WTC11 (cell line): ENCODE measurements at regions not wholly inside any gene's neighbourhood (a gene's known extent, or its start where the extent isn't known, plus 50 kb on each side); places are given as distances from the start of the nearest gene placed in this dataset.

Source experiments
- ATAC-seq: fragments of 200-7000 bp; cut with Tn5 transposase; 2 replicates; pipeline ENCODE4 v1.10.0; 2021; ENCODE audit warnings: mild to moderate bottlenecking, moderate library complexity
- CTCF ChIA-PET: fragments of 300-600 bp; sonication (Branson Sonifier 250); formaldehyde crosslinking; loops from one replicate; lab custom pipeline; 2021; ENCODE audit warnings: antibody characterized with exemption; lab: Charles Lee
- POLR2A ChIA-PET: fragments of 350-600 bp; sonication (Branson Sonifier 250); formaldehyde crosslinking; loops from one replicate; lab custom pipeline; 2021; ENCODE audit warnings: antibody characterized with exemption; lab: Charles Lee
- DNase-seq: peaks from one replicate; pipeline ENCODE4 v3.0.0; 2021; ENCODE audit warnings: low spot score
- H3K27ac Mint-ChIP-seq: 2 replicates; pipeline ENCODE4 v1.8.0; 2021; ENCODE audit warnings: mixed read lengths
- H3K27me3 Mint-ChIP-seq: 2 replicates; pipeline ENCODE4 v1.8.0; 2021; ENCODE audit warnings: low read depth, mild to moderate bottlenecking, moderate library complexity, mixed read lengths
- H3K36me3 Mint-ChIP-seq: 2 replicates; pipeline ENCODE4 v1.8.0; 2021; ENCODE audit warnings: mixed read lengths
- H3K4me1 Mint-ChIP-seq: 2 replicates; pipeline ENCODE4 v1.8.0; 2022; ENCODE audit warnings: mixed read lengths
- H3K4me3 Mint-ChIP-seq: 2 replicates; pipeline ENCODE4 v1.8.0; 2021; ENCODE audit warnings: mild to moderate bottlenecking, moderate library complexity, mixed read lengths
- H3K9me3 Mint-ChIP-seq: 2 replicates; pipeline ENCODE4 v1.8.0; 2021; ENCODE audit warnings: mixed read lengths
- CBFB ChIP-seq: sonication (generic); formaldehyde crosslinking; IDR thresholded peaks from 2 replicates; pipeline ENCODE4 v1.8.1; 2022; ENCODE audit warnings: mild to moderate bottlenecking, low read depth, missing genetic modification reagents
- FOXP1 ChIP-seq: sonication (generic); formaldehyde crosslinking; IDR thresholded peaks from 2 replicates; pipeline ENCODE4 v1.8.0; 2022; ENCODE audit warnings: missing genetic modification reagents, mild to moderate bottlenecking, moderate library complexity, borderline replicate concordance
- HMGA2 ChIP-seq: fragments of 250-450 bp; sonication (Bioruptor Pico); IDR thresholded peaks from 2 replicates; pipeline ENCODE4 v1.4.0; 2021; ENCODE audit warnings: mild to moderate bottlenecking, moderate library complexity
- PRDM15 ChIP-seq: sonication (generic); formaldehyde crosslinking; IDR thresholded peaks from 2 replicates; pipeline ENCODE4 v1.8.0; 2022; ENCODE audit warnings: missing genetic modification reagents
- SMAD3 ChIP-seq: sonication (generic); formaldehyde crosslinking; IDR thresholded peaks from 2 replicates; pipeline ENCODE4 v1.8.0; 2022; ENCODE audit warnings: missing genetic modification reagents, mild to moderate bottlenecking, borderline replicate concordance
- TCF7 ChIP-seq: sonication (generic); formaldehyde crosslinking; IDR thresholded peaks from 2 replicates; pipeline ENCODE4 v1.8.0; 2022; ENCODE audit warnings: mild to moderate bottlenecking, low read depth, missing genetic modification reagents, moderate library complexity
- TEAD1 ChIP-seq: sonication (generic); formaldehyde crosslinking; IDR thresholded peaks from 2 replicates; pipeline ENCODE4 v1.8.0; 2022; ENCODE audit warnings: mild to moderate bottlenecking, missing genetic modification reagents
- ZNF121 ChIP-seq: sonication (generic); formaldehyde crosslinking; IDR thresholded peaks from 2 replicates; pipeline ENCODE4 v1.8.0; 2023; ENCODE audit warnings: missing genetic modification reagents
- ZNF263 ChIP-seq: sonication (generic); formaldehyde crosslinking; IDR thresholded peaks from 2 replicates; pipeline ENCODE4 v1.8.1; 2022; ENCODE audit warnings: low read depth, mild to moderate bottlenecking, moderate library complexity, missing genetic modification reagents
- ZNF281 ChIP-seq: sonication (generic); formaldehyde crosslinking; IDR thresholded peaks from 2 replicates; pipeline ENCODE4 v1.8.0; 2023; ENCODE audit warnings: mild to moderate bottlenecking, missing genetic modification reagents
- ZNF423 ChIP-seq: fragments of 250-450 bp; sonication (Bioruptor Pico); IDR thresholded peaks from 2 replicates; pipeline ENCODE4 v2.1.2; 2022; ENCODE audit warnings: mild to moderate bottlenecking, moderate library complexity
- ZNF532 ChIP-seq: fragments of 250-450 bp; sonication (Bioruptor Pico); IDR thresholded peaks from 2 replicates; pipeline ENCODE4 v1.9.0; 2021; ENCODE audit warnings: mild to moderate bottlenecking, borderline replicate concordance
- ZNF671 ChIP-seq: fragments of 250-450 bp; sonication (Bioruptor Pico); IDR thresholded peaks from 2 replicates; pipeline ENCODE4 v1.8.0; 2021; ENCODE audit warnings: mild to moderate bottlenecking
- TF ChIP-seq, protein P1 (sequence below): fragments of 250-450 bp; sonication (Bioruptor Pico); IDR thresholded peaks from 2 replicates; pipeline ENCODE4 v1.9.0; 2021; ENCODE audit warnings: mild to moderate bottlenecking
- TF ChIP-seq, protein P2 (sequence below): sonication (generic); formaldehyde crosslinking; IDR thresholded peaks from 2 replicates; pipeline ENCODE4 v1.8.0; 2023; ENCODE audit warnings: missing genetic modification reagents, mild to moderate bottlenecking, borderline replicate concordance
- TF ChIP-seq, protein P3 (sequence below): sonication (generic); formaldehyde crosslinking; IDR thresholded peaks from 2 replicates; pipeline ENCODE4 v1.8.0; 2023; ENCODE audit warnings: missing genetic modification reagents

- TF ChIP-seq SMAD3 (CRISPR knock-in tag), result no peak
Observed at GRCh38 chr21:34020983-34021553, 52.3 kb upstream of the MRPS6 start (continued).

DNA sequence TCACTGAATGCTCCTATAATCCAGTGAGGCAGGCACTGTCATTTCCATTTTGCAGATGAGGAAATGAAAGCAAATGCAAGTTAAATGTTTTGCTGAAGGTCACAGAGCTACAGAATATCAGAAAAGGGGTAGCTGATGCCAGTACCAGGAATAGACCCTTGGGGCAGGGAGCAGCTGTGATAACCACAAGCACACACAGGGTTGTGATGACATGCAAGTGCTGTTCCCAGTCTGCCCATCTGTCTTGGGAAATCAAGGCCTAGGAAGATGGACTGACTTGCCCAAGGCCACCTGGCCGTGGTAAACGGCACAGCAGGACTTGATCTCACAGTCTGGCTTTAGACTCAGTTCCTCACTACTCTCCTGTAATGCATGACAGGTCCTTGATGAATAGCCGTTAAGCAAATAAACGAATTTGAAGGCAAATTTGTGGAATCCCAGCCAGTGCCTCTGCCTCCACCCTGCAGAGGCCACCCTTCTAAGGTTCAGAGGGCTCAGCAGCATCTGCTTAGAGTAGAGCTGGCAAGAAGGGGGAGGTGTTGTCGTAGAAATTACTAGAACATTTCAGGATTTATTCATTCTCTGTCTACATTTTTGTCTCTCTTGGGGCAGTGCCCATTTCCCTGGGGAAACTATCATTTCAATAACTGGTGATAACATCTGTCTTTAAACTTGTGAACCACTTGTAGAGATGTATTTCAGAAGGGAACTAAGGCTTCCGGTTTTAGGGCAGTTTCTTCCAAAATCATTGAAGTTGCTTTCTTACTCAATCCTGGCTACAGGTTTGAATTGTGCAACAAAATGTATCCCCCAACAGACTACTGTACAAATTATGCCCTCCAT lies 53.2 kb upstream of the MRPS6 start:
- Mint-ChIP-seq H3K4me3 (no peak overlapping the region), H3K4me1 (peaks cover 17% of the 10 kb centered on the region), H3K27me3 (peaks cover 2% of the 10 kb centered on the region; the same call in 1 of the 2 replicates), H3K27ac (no peak overlapping the region; the same call in 1 of the 2 replicates), H3K9me3 (peaks cover 10% of the 10 kb centered on the region), H3K36me3 (no peaks in the 10 kb centered on the region)
- ATAC-seq, result peak; percentile 50
- POLR2A ChIA-PET, result no interaction called here
- CTCF ChIA-PET, result interaction anchor here (1.0 to 1.1 kb wide), 3 partner anchors 10 to 53 kb away, joined by 3 read pairs; no protein-coding TSS in a partner anchor
- no peak for DNase-seq
- TF ChIP-seq ZNF263, result no peak
- no peak for TF ChIP-seq ZNF532 (CRISPR knock-in tag)
- TF ChIP-seq, protein P1, sequence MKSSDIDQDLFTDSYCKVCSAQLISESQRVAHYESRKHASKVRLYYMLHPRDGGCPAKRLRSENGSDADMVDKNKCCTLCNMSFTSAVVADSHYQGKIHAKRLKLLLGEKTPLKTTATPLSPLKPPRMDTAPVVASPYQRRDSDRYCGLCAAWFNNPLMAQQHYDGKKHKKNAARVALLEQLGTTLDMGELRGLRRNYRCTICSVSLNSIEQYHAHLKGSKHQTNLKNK (CRISPR knock-in tag), result no peak
- TF ChIP-seq, protein P2, sequence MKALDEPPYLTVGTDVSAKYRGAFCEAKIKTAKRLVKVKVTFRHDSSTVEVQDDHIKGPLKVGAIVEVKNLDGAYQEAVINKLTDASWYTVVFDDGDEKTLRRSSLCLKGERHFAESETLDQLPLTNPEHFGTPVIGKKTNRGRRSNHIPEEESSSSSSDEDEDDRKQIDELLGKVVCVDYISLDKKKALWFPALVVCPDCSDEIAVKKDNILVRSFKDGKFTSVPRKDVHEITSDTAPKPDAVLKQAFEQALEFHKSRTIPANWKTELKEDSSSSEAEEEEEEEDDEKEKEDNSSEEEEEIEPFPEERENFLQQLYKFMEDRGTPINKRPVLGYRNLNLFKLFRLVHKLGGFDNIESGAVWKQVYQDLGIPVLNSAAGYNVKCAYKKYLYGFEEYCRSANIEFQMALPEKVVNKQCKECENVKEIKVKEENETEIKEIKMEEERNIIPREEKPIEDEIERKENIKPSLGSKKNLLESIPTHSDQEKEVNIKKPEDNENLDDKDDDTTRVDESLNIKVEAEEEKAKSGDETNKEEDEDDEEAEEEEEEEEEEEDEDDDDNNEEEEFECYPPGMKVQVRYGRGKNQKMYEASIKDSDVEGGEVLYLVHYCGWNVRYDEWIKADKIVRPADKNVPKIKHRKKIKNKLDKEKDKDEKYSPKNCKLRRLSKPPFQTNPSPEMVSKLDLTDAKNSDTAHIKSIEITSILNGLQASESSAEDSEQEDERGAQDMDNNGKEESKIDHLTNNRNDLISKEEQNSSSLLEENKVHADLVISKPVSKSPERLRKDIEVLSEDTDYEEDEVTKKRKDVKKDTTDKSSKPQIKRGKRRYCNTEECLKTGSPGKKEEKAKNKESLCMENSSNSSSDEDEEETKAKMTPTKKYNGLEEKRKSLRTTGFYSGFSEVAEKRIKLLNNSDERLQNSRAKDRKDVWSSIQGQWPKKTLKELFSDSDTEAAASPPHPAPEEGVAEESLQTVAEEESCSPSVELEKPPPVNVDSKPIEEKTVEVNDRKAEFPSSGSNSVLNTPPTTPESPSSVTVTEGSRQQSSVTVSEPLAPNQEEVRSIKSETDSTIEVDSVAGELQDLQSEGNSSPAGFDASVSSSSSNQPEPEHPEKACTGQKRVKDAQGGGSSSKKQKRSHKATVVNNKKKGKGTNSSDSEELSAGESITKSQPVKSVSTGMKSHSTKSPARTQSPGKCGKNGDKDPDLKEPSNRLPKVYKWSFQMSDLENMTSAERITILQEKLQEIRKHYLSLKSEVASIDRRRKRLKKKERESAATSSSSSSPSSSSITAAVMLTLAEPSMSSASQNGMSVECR (CRISPR knock-in tag), result no peak
- no peak for TF ChIP-seq TCF7 (CRISPR knock-in tag)
- no peak for TF ChIP-seq ZNF671 (CRISPR knock-in tag)
- no peak for TF ChIP-seq CBFB (CRISPR knock-in tag)
- TF ChIP-seq ZNF281 (CRISPR knock-in tag), result no peak
- TF ChIP-seq TEAD1 (CRISPR knock-in tag), result no peak
- no peak for TF ChIP-seq FOXP1 (CRISPR knock-in tag)
- TF ChIP-seq ZNF423, result no peak
- no peak for TF ChIP-seq ZNF121 (CRISPR knock-in tag)
- no peak for TF ChIP-seq PRDM15 (CRISPR knock-in tag)
- TF ChIP-seq, protein P3, sequence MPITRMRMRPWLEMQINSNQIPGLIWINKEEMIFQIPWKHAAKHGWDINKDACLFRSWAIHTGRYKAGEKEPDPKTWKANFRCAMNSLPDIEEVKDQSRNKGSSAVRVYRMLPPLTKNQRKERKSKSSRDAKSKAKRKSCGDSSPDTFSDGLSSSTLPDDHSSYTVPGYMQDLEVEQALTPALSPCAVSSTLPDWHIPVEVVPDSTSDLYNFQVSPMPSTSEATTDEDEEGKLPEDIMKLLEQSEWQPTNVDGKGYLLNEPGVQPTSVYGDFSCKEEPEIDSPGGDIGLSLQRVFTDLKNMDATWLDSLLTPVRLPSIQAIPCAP (CRISPR knock-in tag), result no peak
- no peak for TF ChIP-seq SMAD3 (CRISPR knock-in tag)
- TF ChIP-seq HMGA2, result no peak
